Forelimb muscle (tissue), 1 donor: ENCODE measurements at regions not wholly inside any gene's neighbourhood (a gene's known extent, or its start where the extent isn't known, plus 50 kb on each side); places are given as distances from the start of the nearest gene placed in this dataset.
"Not testable (repeated sequence)": the region's sequence is repeated elsewhere in the genome, so short reads cannot be mapped to it uniquely, and the experiment has no call there.

Experiments used
- DNase-seq: peaks from one replicate; pipeline ENCODE4 v3.0.0-alpha.2; 2013; ENCODE audit warnings: low read depth

DNA sequence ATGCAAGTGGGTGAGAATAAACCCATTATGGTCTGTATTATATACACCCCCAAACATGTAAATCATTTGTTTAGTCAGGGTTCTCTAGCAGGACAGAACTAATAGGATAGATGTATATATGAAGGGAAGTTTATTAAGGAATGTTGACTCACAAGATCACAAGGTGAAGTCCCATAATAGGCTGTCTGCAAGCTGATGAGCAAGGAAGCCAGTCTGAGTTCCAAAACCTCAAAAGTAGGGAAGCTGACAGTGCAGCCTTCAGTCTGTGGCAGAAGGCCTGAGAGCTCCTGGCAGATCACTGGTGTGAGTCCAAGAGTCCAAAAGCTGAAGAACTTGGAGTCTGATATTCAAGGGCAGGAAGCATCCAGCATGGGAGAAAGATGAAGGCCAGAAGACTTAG lies 270.8 kb upstream of the PRICKLE1 start:
- DNase-seq, result not testable (repeated sequence)

GRCh38 chr12:42859612-42860011 lies 270.1 kb upstream of the PRICKLE1 start:
- no peak for DNase-seq

- no peak for DNase-seq
These were observed 267.6 kb upstream of the PRICKLE1 start for GRCh38 chr12:42857106-42857505.

DNA sequence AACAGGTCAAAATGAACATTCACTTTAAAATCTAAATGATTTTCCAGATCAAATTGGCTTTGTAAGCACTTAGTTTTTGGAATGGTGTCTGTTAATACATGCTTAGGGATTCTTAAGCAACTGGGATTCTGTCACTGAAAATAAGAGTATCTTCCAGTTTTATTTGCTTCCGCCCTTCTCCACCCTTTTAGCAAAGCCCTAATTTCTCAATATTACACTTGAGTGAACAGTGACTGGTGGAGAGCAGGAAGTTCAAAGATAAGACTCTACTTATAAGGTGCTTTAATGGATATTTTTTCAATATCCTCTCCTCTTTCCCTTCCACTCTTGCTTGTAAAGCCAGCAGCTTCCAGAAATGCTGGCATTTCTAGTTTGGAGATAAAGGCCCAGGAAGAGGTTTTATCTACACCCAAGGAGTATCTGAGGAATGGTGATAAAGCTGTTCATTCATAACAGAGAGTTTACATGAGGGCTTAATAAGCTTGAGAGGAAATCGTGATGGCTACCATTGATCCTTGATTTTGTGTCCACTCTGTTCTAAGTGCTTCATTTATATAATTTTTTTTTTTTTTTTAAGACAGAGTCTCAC lies 265.9 kb upstream of the PRICKLE1 start:
- no peak for DNase-seq

DNA sequence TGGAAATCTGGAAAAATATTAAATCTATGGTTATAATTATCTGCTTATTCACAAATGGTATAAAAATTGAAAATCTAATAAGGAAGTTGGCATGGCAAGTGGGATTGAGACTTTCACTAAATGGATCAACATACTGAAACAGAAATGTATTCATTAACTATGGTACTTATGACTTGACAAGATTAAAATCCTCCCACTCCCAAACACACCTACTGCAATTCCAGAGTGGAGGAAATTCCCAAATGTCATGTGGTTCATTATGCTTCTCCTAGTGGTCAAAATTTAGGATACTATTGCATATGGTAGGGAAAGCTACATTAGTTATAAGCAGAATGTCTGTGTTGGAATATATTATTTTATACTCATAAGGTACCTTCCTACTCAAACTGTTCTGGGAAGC lies 265.3 kb upstream of the PRICKLE1 start:
- no peak for DNase-seq

- no peak for DNase-seq
These were observed 264.7 kb upstream of the PRICKLE1 start for GRCh38 chr12:42854208-42854607.

GRCh38 chr12:42853370-42854140 lies 264.0 kb upstream of the PRICKLE1 start:
- DNase-seq, result no peak

- DNase-seq, result no peak
These were observed 257.2 kb upstream of the PRICKLE1 start for GRCh38 chr12:42846782-42847181.

GRCh38 chr12:42834062-42834461 lies 244.5 kb upstream of the PRICKLE1 start:
- DNase-seq, result no peak

- DNase-seq, result no peak
These were observed 239.3 kb upstream of the PRICKLE1 start for GRCh38 chr12:42828836-42829235.

DNA sequence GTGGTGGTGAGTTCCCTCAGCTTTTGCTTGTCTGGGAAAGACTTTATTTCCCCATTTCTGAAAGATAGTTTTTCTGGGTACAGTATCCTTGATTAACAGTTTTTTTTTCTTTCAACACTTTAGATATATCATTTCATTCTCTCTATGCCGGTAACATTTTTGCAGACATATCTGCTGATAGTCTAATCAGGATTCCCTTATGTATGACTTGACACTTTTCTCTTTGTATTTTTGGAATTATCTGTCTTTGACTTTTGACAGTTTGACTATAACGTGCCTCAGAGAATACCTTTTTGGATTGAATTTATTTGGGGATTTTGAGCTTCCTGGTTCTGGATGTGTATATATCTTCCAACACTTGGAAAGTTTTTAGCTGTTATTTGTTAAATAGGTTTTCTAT lies 234.8 kb upstream of the PRICKLE1 start:
- no peak for DNase-seq

- no peak for DNase-seq
These were observed 234.1 kb upstream of the PRICKLE1 start for GRCh38 chr12:42823679-42824078.

DNA sequence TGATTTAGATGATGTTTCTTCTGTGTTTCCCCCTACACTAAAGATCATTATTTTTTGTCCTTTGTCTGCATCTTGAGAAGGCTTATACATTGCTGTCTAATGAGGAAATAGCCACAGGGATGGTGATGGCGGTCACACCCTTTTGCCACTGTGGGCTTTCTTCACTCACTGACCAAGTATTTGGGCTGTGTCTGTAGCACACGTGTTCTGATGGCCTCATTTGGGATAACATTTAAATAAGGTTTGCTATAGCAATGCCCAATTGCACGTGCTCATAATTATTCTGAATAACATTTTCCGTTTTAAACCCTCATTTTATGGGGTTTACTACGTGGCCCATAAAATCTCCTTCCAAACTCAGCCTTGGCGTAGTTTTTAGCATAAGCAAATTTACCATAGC lies 230.3 kb upstream of the PRICKLE1 start:
- DNase-seq, result no peak

GRCh38 chr12:42815068-42815467 lies 225.5 kb upstream of the PRICKLE1 start:
- DNase-seq, result no peak

DNA sequence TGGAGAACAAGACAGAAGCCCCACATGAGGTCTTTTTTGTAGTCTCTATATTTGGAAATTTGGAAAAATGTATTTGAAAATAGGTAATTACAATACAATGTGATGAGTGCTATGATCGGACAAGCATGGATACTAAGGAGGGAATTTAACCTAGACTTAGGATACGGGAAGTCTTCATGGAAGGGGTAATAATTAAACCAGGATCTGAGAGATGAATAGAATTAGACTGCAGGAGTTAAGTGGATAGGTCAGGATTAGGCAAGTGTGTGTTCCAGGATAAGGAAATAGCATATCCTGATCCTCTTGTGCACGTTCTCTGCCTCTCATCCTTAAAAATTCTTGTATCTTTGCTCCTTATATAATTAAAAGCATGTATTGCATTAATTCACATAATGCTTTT lies 223.3 kb upstream of the PRICKLE1 start:
- DNase-seq, result no peak

- no peak for DNase-seq
These were observed 222.5 kb upstream of the PRICKLE1 start for GRCh38 chr12:42812086-42812485.

DNA sequence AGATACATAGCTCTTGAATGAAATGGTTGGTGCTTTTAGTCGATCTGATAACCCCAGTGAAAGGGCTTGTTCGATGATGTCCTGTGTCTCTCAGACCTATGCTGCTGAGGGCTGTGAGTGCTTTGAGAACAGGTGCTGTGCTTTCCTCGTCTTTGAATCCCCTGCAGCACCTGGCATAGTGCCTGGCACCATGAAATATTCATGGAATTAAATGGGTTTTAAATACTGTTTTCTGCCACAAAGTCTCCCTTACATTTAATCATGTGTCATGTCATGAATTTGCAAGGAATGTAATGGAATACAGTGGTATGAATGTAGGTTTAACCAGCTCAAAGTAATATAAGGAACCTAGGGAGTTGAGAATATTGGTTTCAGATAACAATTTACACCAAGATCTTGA lies 220.5 kb upstream of the PRICKLE1 start:
- no peak for DNase-seq

- DNase-seq, result no peak
These were observed 219.7 kb upstream of the PRICKLE1 start for GRCh38 chr12:42809226-42809625.

DNA sequence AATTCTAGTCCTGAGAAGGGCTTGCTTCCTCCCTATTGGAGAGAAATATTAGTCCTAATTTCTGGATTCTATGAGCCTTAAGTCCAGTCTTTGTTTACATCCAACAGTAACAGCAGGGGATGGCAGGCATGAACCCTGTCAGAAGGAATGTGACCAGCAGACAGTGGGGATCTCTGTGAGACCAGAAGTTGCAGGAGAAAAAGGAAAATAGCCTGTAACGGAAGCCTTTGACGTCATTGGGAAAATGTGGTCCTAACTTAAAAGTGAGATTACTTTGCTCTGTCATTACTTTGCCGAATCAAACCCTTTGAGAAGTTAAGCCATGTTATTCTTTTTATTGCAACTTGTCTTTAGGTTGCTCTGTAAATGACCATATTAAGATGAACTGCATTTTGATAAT lies 218.2 kb upstream of the PRICKLE1 start:
- no peak for DNase-seq

DNA sequence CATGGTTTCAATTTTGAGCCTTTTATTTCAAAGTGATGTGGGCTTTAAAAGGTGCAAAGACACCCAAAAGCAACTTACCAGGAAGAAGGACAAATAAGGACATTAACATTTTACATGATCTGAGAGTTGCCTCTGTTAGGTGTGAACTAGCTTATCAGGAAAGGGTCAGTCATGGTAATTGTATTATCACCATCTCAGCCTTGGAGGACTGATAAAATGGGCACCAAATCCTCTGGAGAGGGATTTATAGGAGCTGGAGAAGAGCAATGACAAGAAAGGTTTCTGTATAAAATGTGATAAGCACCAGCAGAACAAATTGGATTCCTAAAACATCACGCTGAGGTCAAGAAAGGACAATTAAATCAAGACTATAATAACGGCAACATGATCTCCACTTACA lies 217.7 kb upstream of the PRICKLE1 start:
- no peak for DNase-seq

DNA sequence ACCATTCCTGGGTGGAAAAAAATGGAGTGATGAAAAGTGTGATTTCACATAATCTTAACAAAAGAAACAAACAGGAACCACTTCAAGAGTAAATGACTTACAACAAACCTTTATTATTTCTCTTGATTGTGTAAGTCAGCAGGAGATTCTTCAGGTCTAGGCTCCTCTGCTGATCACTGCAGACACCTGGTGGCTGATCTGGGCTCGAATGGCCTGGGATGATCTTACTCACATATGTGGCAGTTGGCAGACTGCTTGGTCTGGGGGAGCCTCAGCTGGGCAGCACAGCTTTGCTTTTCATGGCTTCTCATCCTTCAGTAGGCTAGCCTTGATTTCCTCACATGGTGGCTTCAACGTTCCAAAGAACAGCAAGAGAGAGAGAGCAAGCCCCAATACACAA lies 215.4 kb upstream of the PRICKLE1 start:
- DNase-seq, result no peak

GRCh38 chr12:42802785-42803189 lies 213.2 kb upstream of the PRICKLE1 start:
- DNase-seq, result peak; percentile 75

DNA sequence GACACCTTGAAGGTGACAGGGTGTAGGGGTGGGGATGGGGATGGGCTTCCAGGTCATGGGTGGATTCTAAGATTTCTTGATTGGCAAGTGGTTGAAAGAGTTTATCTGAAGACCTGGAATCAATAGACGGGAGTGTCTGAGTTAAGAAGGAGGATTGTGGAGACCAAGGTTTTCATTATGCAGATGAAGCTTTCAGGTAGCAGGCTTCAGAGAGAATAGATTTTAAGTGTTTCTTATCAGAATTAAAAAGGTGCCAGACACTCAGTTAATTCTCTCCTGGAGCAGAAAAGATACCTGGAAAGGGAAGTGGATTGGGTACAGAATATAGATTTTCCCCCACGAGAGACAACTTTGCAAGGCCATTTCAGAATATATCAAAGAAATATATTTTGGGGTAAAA lies 211.7 kb upstream of the PRICKLE1 start:
- DNase-seq, result no peak

DNA sequence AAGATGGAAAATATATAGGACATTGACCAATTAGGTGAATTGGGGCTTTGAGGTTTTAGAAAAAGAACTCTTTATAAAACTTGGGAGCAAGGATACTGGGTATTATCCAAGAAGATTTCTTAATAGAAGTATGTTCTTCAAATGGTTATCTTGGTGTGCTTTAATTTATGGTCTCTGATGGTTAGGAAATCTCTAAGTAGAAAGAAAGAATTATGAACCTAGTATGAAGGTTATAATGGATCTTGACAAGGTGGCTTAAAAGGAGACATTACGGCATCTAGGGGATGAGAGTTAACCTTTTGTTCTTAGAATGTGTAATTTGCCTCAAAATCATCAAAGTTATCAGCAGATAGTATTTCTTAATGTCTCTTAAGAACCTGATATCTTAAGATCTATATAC lies 210.4 kb upstream of the PRICKLE1 start:
- no peak for DNase-seq
